Neutrophil (primary cell): ENCODE measurements at regions not wholly inside any gene's neighbourhood (a gene's known extent, or its start where the extent isn't known, plus 50 kb on each side); places are given as distances from the start of the nearest gene placed in this dataset.

Source experiments
- H3K27ac ChIP-seq: fragments of 200-600 bp; sonication (generic); 2 replicates; pipeline ENCODE4 v1.5.1; 2016; ENCODE audit warnings: mild to moderate bottlenecking, moderate library complexity
- H3K27me3 ChIP-seq: fragments of 200-600 bp; sonication (generic); 2 replicates; pipeline ENCODE4 v1.6.0; 2016; ENCODE audit warnings: mild to moderate bottlenecking
- H3K36me3 ChIP-seq: fragments of 200-600 bp; sonication (generic); 2 replicates; pipeline ENCODE4 v1.5.1; 2017
- H3K4me1 ChIP-seq, 2 experiments: fragments of 200-600 bp in 1 of 2; sonication (generic) in 1 of 2; 1 replicate in 1 of 2; 2 replicates in 1 of 2; pipeline versions ENCODE4 v1.5.1 to v1.6.1; 2013 to 2016; ENCODE audit warnings: low read depth in 1 of 2, low read length in 1 of 2, mild to moderate bottlenecking in 1 of 2, moderate library complexity in 1 of 2; ENCODE audit not compliant: control insufficient read depth in 1 of 2, insufficient read depth in 1 of 2
- H3K4me3 ChIP-seq, 2 experiments: fragments of 200-600 bp in 1 of 2; sonication (generic) in 1 of 2; 1 replicate in 1 of 2; 2 replicates in 1 of 2; pipeline ENCODE4 v1.5.1; 2013 to 2016; ENCODE audit warnings: low read depth in 1 of 2, low read length in 1 of 2, mild to moderate bottlenecking in 1 of 2, moderate library complexity in 1 of 2
- H3K9me3 ChIP-seq: fragments of 200-600 bp; sonication (generic); 2 replicates; pipeline ENCODE4 v1.5.1; 2016
- CTCF ChIP-seq: fragments of 200-600 bp; sonication (generic); IDR thresholded peaks from 2 replicates; pipeline ENCODE4 v1.5.1; 2016; ENCODE audit warnings: antibody characterized with exemption

- Histone ChIP-seq H3K27me3 (no peaks in the 10 kb centered on the region), H3K9me3 (no peaks in the 10 kb centered on the region), H3K4me1 (no peaks in the 10 kb centered on the region), H3K36me3 (no peaks in the 10 kb centered on the region), H3K4me3 (no peak overlapping the region), H3K27ac (no peak overlapping the region)
- no peak for TF ChIP-seq CTCF
These were observed 71.6 kb upstream of the C1orf21 start for GRCh38 chr1:184315254-184315653.

GRCh38 chr1:184319879-184320278 is 67.0 kb upstream of the C1orf21 start:
- H3K4me3 ChIP-seq, result no peak overlapping the region
- H3K9me3 ChIP-seq, result no peaks in the 10 kb centered on the region
- H3K4me1 ChIP-seq, result no peaks in the 10 kb centered on the region
- H3K27me3 ChIP-seq, result no peaks in the 10 kb centered on the region
- TF ChIP-seq CTCF, result no peak
- H3K27ac ChIP-seq, result no peak overlapping the region
- no peaks in the 10 kb centered on the region for H3K36me3 ChIP-seq

GRCh38 chr1:184322253-184322652 is 64.6 kb upstream of the C1orf21 start:
- Histone ChIP-seq H3K27me3 (no peaks in the 10 kb centered on the region), H3K4me1 (no peaks in the 10 kb centered on the region), H3K27ac (no peak overlapping the region), H3K4me3 (no peak overlapping the region), H3K36me3 (no peaks in the 10 kb centered on the region), H3K9me3 (no peaks in the 10 kb centered on the region)
- no peak for TF ChIP-seq CTCF

GRCh38 chr1:184324972-184325371 is 61.9 kb upstream of the C1orf21 start:
- no peak for TF ChIP-seq CTCF
- no peaks in the 10 kb centered on the region for H3K27me3 ChIP-seq
- H3K27ac ChIP-seq, result no peak overlapping the region
- no peaks in the 10 kb centered on the region for H3K9me3 ChIP-seq
- H3K4me3 ChIP-seq, result no peak overlapping the region
- no peaks in the 10 kb centered on the region for H3K36me3 ChIP-seq
- no peaks in the 10 kb centered on the region for H3K4me1 ChIP-seq

GRCh38 chr1:184326278-184326677 is 60.6 kb upstream of the C1orf21 start:
- H3K27ac ChIP-seq, result no peak overlapping the region
- no peak for TF ChIP-seq CTCF
- no peaks in the 10 kb centered on the region for H3K9me3 ChIP-seq

More at GRCh38 chr1:184326278-184326677, 60.6 kb upstream of the C1orf21 start:
- Histone ChIP-seq H3K36me3 (no peaks in the 10 kb centered on the region), H3K4me1 (no peaks in the 10 kb centered on the region), H3K4me3 (no peak overlapping the region), H3K27me3 (no peaks in the 10 kb centered on the region)
